Retinal pigment epithelial cell (primary cell): ENCODE measurements at regions not wholly inside any gene's neighbourhood (a gene's known extent, or its start where the extent isn't known, plus 50 kb on each side); places are given as distances from the start of the nearest gene placed in this dataset.

Source experiments
- DNase-seq: peaks from one replicate; pipeline ENCODE4 v3.0.0-alpha.2; 2010; ENCODE audit warnings: low read depth
- H3K4me3 ChIP-seq: 2 replicates; pipeline ENCODE4 v1.5.1; 2011; ENCODE audit warnings: mild to moderate bottlenecking, low read length, control low read depth, moderate library complexity
- TF ChIP-seq, protein P1 (sequence below): conservative IDR thresholded peaks from 2 replicates; pipeline ENCODE4 v1.5.1; 2011; ENCODE audit warnings: low read depth, low read length, control low read depth, inconsistent platforms

GRCh38 chr9:7258688-7259396 is 501.1 kb downstream of the KDM4C start:
- TF ChIP-seq, protein P1, sequence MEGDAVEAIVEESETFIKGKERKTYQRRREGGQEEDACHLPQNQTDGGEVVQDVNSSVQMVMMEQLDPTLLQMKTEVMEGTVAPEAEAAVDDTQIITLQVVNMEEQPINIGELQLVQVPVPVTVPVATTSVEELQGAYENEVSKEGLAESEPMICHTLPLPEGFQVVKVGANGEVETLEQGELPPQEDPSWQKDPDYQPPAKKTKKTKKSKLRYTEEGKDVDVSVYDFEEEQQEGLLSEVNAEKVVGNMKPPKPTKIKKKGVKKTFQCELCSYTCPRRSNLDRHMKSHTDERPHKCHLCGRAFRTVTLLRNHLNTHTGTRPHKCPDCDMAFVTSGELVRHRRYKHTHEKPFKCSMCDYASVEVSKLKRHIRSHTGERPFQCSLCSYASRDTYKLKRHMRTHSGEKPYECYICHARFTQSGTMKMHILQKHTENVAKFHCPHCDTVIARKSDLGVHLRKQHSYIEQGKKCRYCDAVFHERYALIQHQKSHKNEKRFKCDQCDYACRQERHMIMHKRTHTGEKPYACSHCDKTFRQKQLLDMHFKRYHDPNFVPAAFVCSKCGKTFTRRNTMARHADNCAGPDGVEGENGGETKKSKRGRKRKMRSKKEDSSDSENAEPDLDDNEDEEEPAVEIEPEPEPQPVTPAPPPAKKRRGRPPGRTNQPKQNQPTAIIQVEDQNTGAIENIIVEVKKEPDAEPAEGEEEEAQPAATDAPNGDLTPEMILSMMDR = no peak
- DNase-seq = no peak
- H3K4me3 ChIP-seq = no peak overlapping the region

GRCh38 chr9:7246917-7247522 is 489.2 kb downstream of the KDM4C start:
- no peak for DNase-seq
- no peak overlapping the region for H3K4me3 ChIP-seq
- TF ChIP-seq, protein P1 = no peak

DNA sequence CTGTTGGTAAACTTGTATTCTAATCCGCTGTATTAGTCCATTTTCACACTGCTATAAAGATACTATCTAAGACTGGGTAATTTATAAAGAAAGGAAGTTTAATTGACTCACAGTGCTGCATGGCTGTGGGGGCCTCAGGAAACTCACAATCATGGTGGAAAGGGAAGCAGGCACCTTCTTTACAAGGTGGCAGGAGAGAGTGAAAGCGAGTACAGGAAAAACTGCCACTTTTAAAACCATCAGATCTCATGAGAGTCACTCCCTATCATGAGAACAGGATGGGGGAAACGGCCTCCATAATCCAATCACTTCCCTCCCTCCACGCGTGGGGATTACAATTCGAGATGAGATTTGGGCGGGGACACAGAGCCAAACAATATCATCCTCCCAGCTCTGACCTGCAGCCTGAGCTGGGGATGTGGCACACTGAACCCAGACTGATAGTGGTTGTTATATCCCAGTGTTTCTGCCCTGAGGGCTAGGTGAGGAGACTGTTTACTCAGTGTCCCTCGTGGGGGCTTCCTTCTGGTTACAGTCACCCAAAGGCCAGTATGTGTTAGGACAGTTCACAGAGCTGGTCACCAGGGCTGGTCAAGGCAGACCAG is 488.3 kb downstream of the KDM4C start:
- DNase-seq = no peak
- H3K4me3 ChIP-seq = no peak overlapping the region
- TF ChIP-seq, protein P1 = no peak

GRCh38 chr9:7243838-7244237 is 486.1 kb downstream of the KDM4C start:
- no peak overlapping the region for H3K4me3 ChIP-seq
- DNase-seq = no peak
- TF ChIP-seq, protein P1 = no peak

DNA sequence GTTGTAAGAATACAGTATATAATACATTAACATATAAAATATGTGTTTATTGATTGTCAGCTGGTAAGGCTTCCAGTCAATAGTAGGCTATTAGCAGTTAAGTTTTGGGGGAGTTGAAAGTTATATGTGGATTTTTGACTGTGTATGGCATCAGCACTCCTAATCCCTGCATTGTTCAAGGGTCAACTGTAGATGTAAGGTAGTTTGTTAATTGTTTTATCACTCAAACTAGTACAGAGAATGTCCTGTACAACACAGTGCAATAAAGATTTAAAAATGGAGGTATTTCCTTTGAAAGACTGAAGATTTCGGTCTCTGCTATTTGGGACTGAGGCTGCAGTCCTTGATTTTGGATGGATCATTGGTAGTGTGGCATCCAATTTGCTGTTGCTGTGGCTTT is 484.4 kb downstream of the KDM4C start:
- TF ChIP-seq, protein P1 = no peak
- no peak overlapping the region for H3K4me3 ChIP-seq
- no peak for DNase-seq

DNA sequence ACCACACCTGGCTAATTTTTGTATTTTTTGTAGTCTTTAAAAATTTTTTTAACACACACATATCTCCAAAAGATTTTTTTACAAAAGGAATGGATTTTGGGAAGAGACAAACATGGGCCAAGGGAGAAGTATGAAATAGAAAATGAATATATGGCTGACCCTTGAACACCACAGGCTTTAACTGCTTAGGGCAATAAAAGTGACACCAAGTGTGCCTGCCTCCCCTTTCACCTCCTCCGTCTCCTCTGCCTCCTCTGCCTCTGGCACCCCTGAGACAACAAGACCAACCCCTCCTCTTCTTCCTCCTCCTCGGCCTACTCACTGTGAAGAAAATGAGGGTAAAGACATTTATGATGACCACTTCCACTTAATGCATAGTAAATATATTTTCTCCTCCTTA is 483.9 kb downstream of the KDM4C start:
- TF ChIP-seq, protein P1 = no peak
- no peak overlapping the region for H3K4me3 ChIP-seq
- DNase-seq = no peak
